Right lobe of liver (tissue), 6 donors: ENCODE measurements at regions not wholly inside any gene's neighbourhood (a gene's known extent, or its start where the extent isn't known, plus 50 kb on each side); places are given as distances from the start of the nearest gene placed in this dataset.
A peak's percentile ranks its signal among the peaks of the same experiment; 100 is the strongest.

Experiments used
- ATAC-seq, 4 donors: fragments of 200-7000 bp; cut with Tn5 transposase; one replicate each; pipeline ENCODE4 v1.9.1; 2020; ENCODE audit warnings: mild to moderate bottlenecking in 4 of 4, moderate library complexity in 4 of 4
- DNase-seq, 3 donors: peaks; one replicate each; pipeline ENCODE4 v3.0.0-alpha.2; 2020
- H3K27ac ChIP-seq, 3 donors: fragments of 200-600 bp; one replicate each; pipeline ENCODE4 v1.8.0; 2022
- H3K27me3 ChIP-seq, 2 donors: fragments of 200-600 bp; one replicate each; pipeline ENCODE4 v1.8.0; 2022
- H3K36me3 ChIP-seq, 4 donors: fragments of 200-600 bp; sonication (generic) in 1 of 4; one replicate each; pipeline versions ENCODE4 v1.5.1 to v1.8.0; 2017 to 2022; ENCODE audit warnings: control low read depth in 1 of 4
- H3K4me1 ChIP-seq, 4 donors: fragments of 200-600 bp; sonication (generic) in 1 of 4; one replicate each; pipeline versions ENCODE4 v1.5.1 to v1.8.0; 2017 to 2022; ENCODE audit warnings: control low read depth in 1 of 4
- H3K4me3 ChIP-seq, 3 donors: fragments of 200-600 bp; one replicate each; pipeline ENCODE4 v1.8.0; 2022
- H3K9me3 ChIP-seq, 4 donors: fragments of 200-600 bp; sonication (generic) in 1 of 4; one replicate each; pipeline versions ENCODE4 v1.5.1 to v1.8.0; 2017 to 2022; ENCODE audit warnings: control low read depth in 1 of 4
- POLR2A ChIP-seq: fragments of 450-650 bp; IDR thresholded peaks from one replicate; pipeline ENCODE4 v1.6.1; 2017; ENCODE audit warnings: antibody characterized with exemption, mild to moderate bottlenecking
- WGBS: methylation state at CpG from one replicate; pipeline ENCODE4 v1.1.6; 2018; ENCODE audit warnings: low coverage, low lambda C conversion rate; ENCODE audit not compliant: insufficient coverage; ENCODE audit errors: missing lambda C conversion rate; 5-methylcytosine and 5-hydroxymethylcytosine counted together
- intact Hi-C, 2 donors: fragments of 100-400 bp; cut with DNase I; formaldehyde crosslinking; loops; one replicate each; pipeline versions ENCODE4 v1.11.2 to v1.14.1; 2022
- TF ChIP-seq, protein P1 (sequence below), 4 donors: fragments of 200-600 bp in 3 of 4; fragments of 450-650 bp in 1 of 4; IDR thresholded peaks; one replicate each; pipeline versions ENCODE4 v1.5.1 to v1.8.0; 2016 to 2022; ENCODE audit warnings: antibody characterized with exemption in 4 of 4, mild to moderate bottlenecking in 2 of 4
- donor health status: DM: no; HTN: yes; CAD: no.
- donor health status: DM: no; HTN: no; CAD: no.
- donor health status: DM: no; HTN: no; CAD: no.
- donor health status: DM: no; HTN: yes; CAD: no.
- donor health status: DM: no; HTN: yes; CAD: no.

DNA sequence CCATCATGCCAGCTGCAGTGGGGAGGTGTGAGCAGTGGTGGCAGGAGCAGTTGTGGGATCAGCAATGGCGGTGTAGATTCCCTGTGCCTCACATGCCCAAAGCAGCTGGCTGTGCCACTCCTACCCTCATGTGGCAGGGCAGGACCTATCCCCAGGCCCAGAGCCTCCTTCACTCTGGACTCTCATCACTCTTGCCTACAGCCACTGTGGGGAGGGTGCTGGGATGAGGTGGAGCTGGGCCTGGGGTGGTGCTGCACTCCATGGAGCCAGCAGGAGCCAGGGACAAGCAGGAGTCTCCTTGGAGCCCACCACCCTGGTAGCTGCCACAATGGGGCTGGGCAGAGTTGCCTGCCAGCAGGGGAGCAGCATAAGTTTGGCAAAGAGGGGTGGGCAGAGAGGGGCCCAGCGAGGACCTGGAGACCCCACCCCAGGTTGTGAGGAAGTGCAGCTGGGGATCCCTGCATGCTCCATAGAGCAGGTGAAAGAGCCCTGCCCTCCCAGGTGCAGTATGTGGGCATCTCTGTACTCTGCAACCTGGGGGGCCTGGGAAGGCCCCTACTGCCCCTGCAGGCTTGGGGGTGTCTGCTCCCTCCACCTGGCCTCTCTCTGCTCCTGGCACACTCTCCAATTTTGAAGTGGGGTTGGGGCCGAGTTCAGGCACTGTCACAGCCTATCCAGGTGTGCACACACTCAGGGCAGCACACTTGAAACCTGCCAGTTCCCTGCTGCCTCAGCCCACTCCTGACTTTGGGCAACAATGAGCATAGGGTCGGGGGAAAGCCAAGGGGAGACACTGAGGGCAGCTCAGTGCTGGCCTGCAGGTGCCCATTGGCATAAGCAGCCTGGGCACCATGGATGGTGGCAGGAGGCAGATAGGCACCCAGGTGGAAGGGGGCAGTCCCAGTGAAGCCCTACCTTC lies 74.0 kb upstream of the INTU start:
- Histone ChIP-seq H3K27me3 (no peaks in the 10 kb centered on the region), H3K36me3 (no peaks in the 10 kb centered on the region), H3K27ac (no peak overlapping the region), H3K9me3 (no peaks in the 10 kb centered on the region), H3K4me3 (no peak overlapping the region), H3K4me1 (no peaks in the 10 kb centered on the region)
- intact Hi-C loops = no loop called here
- 100% methylated on average over 1 of the region's 4 CpGs for WGBS
- TF ChIP-seq, protein P1, sequence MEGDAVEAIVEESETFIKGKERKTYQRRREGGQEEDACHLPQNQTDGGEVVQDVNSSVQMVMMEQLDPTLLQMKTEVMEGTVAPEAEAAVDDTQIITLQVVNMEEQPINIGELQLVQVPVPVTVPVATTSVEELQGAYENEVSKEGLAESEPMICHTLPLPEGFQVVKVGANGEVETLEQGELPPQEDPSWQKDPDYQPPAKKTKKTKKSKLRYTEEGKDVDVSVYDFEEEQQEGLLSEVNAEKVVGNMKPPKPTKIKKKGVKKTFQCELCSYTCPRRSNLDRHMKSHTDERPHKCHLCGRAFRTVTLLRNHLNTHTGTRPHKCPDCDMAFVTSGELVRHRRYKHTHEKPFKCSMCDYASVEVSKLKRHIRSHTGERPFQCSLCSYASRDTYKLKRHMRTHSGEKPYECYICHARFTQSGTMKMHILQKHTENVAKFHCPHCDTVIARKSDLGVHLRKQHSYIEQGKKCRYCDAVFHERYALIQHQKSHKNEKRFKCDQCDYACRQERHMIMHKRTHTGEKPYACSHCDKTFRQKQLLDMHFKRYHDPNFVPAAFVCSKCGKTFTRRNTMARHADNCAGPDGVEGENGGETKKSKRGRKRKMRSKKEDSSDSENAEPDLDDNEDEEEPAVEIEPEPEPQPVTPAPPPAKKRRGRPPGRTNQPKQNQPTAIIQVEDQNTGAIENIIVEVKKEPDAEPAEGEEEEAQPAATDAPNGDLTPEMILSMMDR (IDR thresholded peaks at IDR 0.05) = no peak
- no peak for TF ChIP-seq POLR2A
- DNase-seq = no peak
- ATAC-seq = peak in 1 of 4 donors; percentile 29

DNA sequence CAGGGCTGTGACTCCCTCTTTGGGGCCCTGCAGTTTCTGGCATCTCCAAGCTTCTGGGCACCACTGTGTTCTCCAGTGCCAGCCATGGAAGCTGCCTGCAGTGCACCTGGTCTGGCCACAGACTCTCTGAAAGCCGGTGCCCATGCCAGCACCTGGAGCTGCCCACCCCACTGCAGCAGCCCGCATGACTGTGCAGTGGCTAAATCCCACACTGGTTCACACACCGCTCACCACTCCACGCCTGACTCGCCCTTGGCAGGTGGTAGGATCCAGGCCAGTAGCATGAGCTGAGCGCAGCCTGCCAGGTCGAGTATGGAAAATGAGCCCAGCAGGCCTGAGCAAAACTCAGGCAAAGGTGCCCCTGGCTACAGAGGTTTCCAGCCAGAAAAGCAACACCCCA lies 72.8 kb upstream of the INTU start:
- Histone ChIP-seq H3K4me1 (no peaks in the 10 kb centered on the region), H3K27me3 (no peaks in the 10 kb centered on the region), H3K36me3 (no peaks in the 10 kb centered on the region), H3K27ac (no peak overlapping the region), H3K9me3 (no peaks in the 10 kb centered on the region), H3K4me3 (no peak overlapping the region)
- intact Hi-C loops = no loop called here
- ATAC-seq (no peak), DNase-seq (no peak)
- no CpG with 5 or more reads among the region's 7 CpGs for WGBS
- TF ChIP-seq POLR2A = no peak
- TF ChIP-seq, protein P1 (IDR thresholded peaks at IDR 0.05) = no peak

DNA sequence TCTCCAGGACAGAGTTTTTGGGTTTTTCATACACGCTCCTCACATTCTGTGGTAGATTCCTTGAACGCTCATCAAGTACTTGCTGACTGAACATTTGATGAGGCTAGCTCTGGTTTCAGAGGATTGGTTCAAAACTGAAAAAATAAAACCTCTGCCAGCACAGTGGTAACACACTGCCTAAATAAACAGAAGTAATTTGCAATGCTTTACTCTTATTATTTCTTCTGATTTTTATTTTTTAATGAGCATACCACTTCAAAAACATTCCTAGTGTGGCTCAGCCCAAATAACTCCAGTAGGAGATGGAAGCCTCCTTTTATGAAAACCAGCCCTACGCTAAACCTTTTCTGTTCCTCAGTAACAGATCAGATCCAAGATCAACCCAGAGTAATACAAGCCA lies 72.0 kb upstream of the INTU start:
- Histone ChIP-seq H3K36me3 (no peaks in the 10 kb centered on the region), H3K27me3 (no peaks in the 10 kb centered on the region), H3K9me3 (no peaks in the 10 kb centered on the region), H3K4me3 (no peak overlapping the region), H3K4me1 (no peaks in the 10 kb centered on the region), H3K27ac (no peak overlapping the region)
- no peak for ATAC-seq
- TF ChIP-seq, protein P1 (IDR thresholded peaks at IDR 0.05) = no peak
- no peak for TF ChIP-seq POLR2A
- intact Hi-C loops = no loop called here
- DNase-seq = no peak
- 84% methylated on average over 3 of the region's 3 CpGs for WGBS

DNA sequence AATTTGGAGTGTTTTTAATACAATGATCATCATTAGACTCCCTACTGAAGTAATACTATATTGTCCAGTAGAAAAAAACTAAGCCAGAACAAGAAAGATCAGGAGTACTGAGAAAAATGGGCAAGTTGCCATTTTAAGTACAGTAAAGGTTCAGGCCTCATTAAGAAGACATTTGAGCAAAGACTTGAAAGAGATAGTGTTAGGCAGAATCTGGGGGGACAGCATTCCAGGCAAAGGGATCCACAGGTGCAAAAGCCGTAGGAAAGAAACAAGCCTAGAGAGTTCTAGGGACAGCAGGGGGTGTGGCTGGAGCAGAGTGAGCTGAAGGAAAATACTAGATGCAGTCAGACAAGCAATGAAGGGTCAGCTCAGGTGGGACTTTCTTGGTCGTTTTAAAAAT lies 58.1 kb upstream of the INTU start:
- H3K4me1 ChIP-seq = no peaks in the 10 kb centered on the region
- TF ChIP-seq, protein P1 (IDR thresholded peaks at IDR 0.05) = no peak
- TF ChIP-seq POLR2A = no peak
- 27% methylated on average over 2 of the region's 2 CpGs for WGBS
- no peak for DNase-seq
- no peak overlapping the region for H3K4me3 ChIP-seq
- no peak for ATAC-seq
- intact Hi-C loops = no loop called here
- no peaks in the 10 kb centered on the region for H3K36me3 ChIP-seq
- H3K9me3 ChIP-seq = no peaks in the 10 kb centered on the region
- no peaks in the 10 kb centered on the region for H3K27me3 ChIP-seq
- H3K27ac ChIP-seq = no peak overlapping the region
